ENCODE measurements at regions not wholly inside any gene's neighbourhood (a gene's known extent, or its start where the extent isn't known, plus 50 kb on each side); places are given as distances from the start of the nearest gene placed in this dataset.

GRCh38 chr17:51493206-51493605 is 232.9 kb downstream of the UTP18 start:
- TF ChIP-seq CTCF (conservative IDR thresholded peaks at IDR 0.05; ENCODE audit: low read depth in 2 of 2) (no peak), POLR2AphosphoS5 (IDR thresholded peaks at IDR 0.05; ENCODE audit: low read depth) (no peak), EZH2 (IDR thresholded peaks at IDR 0.05; ENCODE audit: low read depth, unreplicated experiment) (no peak), EZH2phosphoT487 (IDR thresholded peaks at IDR 0.05; ENCODE audit: unreplicated experiment) (no peak), CREB1 (CRISPR knock-in tag; IDR thresholded peaks at IDR 0.05; ENCODE audit: low read depth) (no peak), REST (IDR thresholded peaks at IDR 0.05; ENCODE audit: unreplicated experiment) (no peak), ZNF331 (CRISPR knock-in tag; IDR thresholded peaks at IDR 0.05; ENCODE audit: low read depth) (no peak), NANOG (IDR thresholded peaks at IDR 0.05; ENCODE audit: borderline replicate concordance) (no peak), JUNB (IDR thresholded peaks at IDR 0.05; ENCODE audit: unreplicated experiment) (no peak), ETS1 (IDR thresholded peaks at IDR 0.05) (no peak), STAT1 (IDR thresholded peaks at IDR 0.05; ENCODE audit: unreplicated experiment) (no peak), ZNF114 (CRISPR knock-in tag; IDR thresholded peaks at IDR 0.05) (no peak)
